A549 (cell line): ENCODE measurements at regions not wholly inside any gene's neighbourhood (a gene's known extent, or its start where the extent isn't known, plus 50 kb on each side); places are given as distances from the start of the nearest gene placed in this dataset.

Experiments used
- EP300 ChIP-seq, 2 experiments: fragments of >200 bp; sonication (Bioruptor Twin); formaldehyde crosslinking; IDR thresholded peaks; 2 replicates in 1 of 2; 3 replicates in 1 of 2; pipeline ENCODE4 v1.6.1; 2016 to 2017
- ESRRA ChIP-seq: fragments of 150-350 bp; IDR thresholded peaks from 2 replicates; pipeline ENCODE4 v1.6.1; 2014; ENCODE audit warnings: mild to moderate bottlenecking, low read length, borderline replicate concordance
- HOXA7 ChIP-seq: fragments of 250-450 bp; sonication (Bioruptor Pico); IDR thresholded peaks from 2 replicates; pipeline ENCODE4 v1.5.0; 2020; ENCODE audit warnings: mild to moderate bottlenecking, moderate library complexity
- MAFK ChIP-seq: fragments of 450-650 bp; IDR thresholded peaks from 2 replicates; pipeline ENCODE4 v1.6.1; 2014; ENCODE audit not compliant: partially characterized antibody
- POLR2A ChIP-seq: IDR thresholded peaks from 2 replicates; pipeline ENCODE4 v1.6.1; 2012; ENCODE audit warnings: mild to moderate bottlenecking, low read length
- POLR2AphosphoS2 ChIP-seq: conservative IDR thresholded peaks from 2 replicates; pipeline ENCODE4 v1.6.1; 2012; ENCODE audit warnings: low read length, improper control_type of control experiment, inconsistent platforms
- TF ChIP-seq, protein P1 (sequence below): fragments of 250-450 bp; sonication (Bioruptor Pico); IDR thresholded peaks from 2 replicates; pipeline ENCODE4 v1.5.0; 2021; ENCODE audit warnings: mild to moderate bottlenecking, moderate library complexity, borderline replicate concordance
- TF ChIP-seq, protein P2 (sequence below): fragments of >200 bp; sonication (Bioruptor Twin); formaldehyde crosslinking; IDR thresholded peaks from 3 replicates; pipeline ENCODE4 v1.5.1; 2016
- TF ChIP-seq, protein P3 (sequence below): fragments of 450-650 bp; IDR thresholded peaks from 2 replicates; pipeline ENCODE4 v1.6.1; 2014; ENCODE audit warnings: antibody characterized with exemption

DNA sequence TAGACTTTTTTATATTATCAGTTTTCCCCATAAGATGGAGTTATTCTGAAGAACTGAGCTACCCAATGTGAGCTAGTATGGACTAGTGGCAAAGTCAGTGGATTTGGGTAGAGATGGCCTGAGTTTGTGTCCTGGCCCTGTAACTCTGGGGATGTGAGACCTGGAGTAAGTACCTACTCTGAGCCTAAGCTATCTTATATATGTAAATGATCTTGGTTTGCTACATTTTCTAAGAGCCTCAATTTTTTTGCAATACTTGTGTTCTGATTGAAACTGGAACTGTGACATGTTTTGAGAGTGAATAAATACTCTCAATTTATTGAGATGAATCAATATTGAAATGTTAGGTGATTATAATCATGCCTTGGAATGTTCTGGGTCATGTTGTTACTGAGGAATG is 73.6 kb downstream of the ZNF621 start:
- TF ChIP-seq, protein P1, sequence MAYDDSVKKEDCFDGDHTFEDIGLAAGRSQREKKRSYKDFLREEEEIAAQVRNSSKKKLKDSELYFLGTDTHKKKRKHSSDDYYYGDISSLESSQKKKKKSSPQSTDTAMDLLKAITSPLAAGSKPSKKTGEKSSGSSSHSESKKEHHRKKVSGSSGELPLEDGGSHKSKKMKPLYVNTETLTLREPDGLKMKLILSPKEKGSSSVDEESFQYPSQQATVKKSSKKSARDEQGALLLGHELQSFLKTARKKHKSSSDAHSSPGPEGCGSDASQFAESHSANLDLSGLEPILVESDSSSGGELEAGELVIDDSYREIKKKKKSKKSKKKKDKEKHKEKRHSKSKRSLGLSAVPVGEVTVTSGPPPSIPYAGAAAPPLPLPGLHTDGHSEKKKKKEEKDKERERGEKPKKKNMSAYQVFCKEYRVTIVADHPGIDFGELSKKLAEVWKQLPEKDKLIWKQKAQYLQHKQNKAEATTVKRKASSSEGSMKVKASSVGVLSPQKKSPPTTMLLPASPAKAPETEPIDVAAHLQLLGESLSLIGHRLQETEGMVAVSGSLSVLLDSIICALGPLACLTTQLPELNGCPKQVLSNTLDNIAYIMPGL (CRISPR knock-in tag): no peak
- TF ChIP-seq, protein P2, sequence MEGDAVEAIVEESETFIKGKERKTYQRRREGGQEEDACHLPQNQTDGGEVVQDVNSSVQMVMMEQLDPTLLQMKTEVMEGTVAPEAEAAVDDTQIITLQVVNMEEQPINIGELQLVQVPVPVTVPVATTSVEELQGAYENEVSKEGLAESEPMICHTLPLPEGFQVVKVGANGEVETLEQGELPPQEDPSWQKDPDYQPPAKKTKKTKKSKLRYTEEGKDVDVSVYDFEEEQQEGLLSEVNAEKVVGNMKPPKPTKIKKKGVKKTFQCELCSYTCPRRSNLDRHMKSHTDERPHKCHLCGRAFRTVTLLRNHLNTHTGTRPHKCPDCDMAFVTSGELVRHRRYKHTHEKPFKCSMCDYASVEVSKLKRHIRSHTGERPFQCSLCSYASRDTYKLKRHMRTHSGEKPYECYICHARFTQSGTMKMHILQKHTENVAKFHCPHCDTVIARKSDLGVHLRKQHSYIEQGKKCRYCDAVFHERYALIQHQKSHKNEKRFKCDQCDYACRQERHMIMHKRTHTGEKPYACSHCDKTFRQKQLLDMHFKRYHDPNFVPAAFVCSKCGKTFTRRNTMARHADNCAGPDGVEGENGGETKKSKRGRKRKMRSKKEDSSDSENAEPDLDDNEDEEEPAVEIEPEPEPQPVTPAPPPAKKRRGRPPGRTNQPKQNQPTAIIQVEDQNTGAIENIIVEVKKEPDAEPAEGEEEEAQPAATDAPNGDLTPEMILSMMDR: no peak
- TF ChIP-seq POLR2AphosphoS2: no peak
- TF ChIP-seq EP300 (IDR thresholded peaks at IDR 0.05): no peak
- no peak for TF ChIP-seq HOXA7 (CRISPR knock-in tag)
- TF ChIP-seq ESRRA: no peak
- no peak for TF ChIP-seq MAFK
- TF ChIP-seq, protein P3, sequence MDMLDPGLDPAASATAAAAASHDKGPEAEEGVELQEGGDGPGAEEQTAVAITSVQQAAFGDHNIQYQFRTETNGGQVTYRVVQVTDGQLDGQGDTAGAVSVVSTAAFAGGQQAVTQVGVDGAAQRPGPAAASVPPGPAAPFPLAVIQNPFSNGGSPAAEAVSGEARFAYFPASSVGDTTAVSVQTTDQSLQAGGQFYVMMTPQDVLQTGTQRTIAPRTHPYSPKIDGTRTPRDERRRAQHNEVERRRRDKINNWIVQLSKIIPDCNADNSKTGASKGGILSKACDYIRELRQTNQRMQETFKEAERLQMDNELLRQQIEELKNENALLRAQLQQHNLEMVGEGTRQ: no peak
- no peak for TF ChIP-seq POLR2A
